ENCODE measurements at regions not wholly inside any gene's neighbourhood (a gene's known extent, or its start where the extent isn't known, plus 50 kb on each side); places are given as distances from the start of the nearest gene placed in this dataset.

DNA sequence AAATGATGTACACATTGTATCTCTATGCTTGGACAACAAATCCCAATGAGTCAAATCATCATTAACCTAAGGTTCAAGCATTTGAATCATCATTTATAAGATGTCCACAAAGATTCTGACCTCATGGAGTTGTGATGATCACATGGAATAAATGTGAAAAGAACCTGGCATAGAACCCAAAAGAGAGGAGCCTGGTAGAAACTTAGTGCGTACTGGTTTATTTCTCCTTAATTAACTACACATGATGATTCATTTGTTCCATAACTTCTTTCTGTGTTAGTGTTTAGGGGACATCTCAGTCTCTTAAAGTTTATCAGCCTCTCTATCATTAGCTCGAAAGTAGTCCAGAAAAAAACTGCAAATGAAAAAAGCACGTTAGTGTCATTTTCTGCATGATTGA lies 411.6 kb downstream of the BRINP1 start:
- CTCF ChIA-PET, result no interaction called here
- H3K4me3 ChIP-seq (ENCODE audit: low read depth, low read length), result no peak overlapping the region
- H3K36me3 ChIP-seq (ENCODE audit: control insufficient read depth in 2 of 2, insufficient read depth in 1 of 2, low read length in 2 of 2), result no peaks in the 10 kb centered on the region
- TF ChIP-seq YY2 (tag by site-specific recombination; IDR thresholded peaks at IDR 0.05), result no peak
- TF ChIP-seq, protein P1, sequence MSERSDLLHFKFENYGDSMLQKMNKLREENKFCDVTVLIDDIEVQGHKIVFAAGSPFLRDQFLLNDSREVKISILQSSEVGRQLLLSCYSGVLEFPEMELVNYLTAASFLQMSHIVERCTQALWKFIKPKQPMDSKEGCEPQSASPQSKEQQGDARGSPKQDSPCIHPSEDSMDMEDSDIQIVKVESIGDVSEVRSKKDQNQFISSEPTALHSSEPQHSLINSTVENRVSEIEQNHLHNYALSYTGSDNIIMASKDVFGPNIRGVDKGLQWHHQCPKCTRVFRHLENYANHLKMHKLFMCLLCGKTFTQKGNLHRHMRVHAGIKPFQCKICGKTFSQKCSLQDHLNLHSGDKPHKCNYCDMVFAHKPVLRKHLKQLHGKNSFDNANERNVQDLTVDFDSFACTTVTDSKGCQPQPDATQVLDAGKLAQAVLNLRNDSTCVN (tag by site-specific recombination; optimal IDR thresholded peaks at IDR 0.05), result no peak
- TF ChIP-seq, protein P2, sequence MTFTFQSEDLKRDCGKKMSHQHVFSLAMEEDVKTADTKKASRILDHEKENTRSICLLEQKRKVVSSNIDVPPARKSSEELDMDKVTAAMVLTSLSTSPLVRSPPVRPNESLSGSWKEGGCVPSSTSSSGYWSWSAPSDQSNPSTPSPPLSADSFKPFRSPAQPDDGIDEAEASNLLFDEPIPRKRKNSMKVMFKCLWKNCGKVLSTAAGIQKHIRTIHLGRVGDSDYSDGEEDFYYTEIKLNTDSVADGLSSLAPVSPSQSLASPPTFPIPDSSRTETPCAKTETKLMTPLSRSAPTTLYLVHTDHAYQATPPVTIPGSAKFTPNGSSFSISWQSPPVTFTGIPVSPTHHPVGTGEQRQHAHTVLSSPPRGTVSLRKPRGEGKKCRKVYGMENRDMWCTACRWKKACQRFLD (tag by site-specific recombination; IDR thresholded peaks at IDR 0.05), result no peak
- TF ChIP-seq ZNF426 (tag by site-specific recombination; IDR thresholded peaks at IDR 0.05), result no peak
- TF ChIP-seq ZNF677 (tag by site-specific recombination; IDR thresholded peaks at IDR 0.05), result no peak
- POLR2A ChIA-PET, result no interaction called here
- H3K9me3 ChIP-seq (ENCODE audit: control insufficient read depth, insufficient read depth, low read depth, low read length), result no peaks in the 10 kb centered on the region
- H3K27ac ChIP-seq (ENCODE audit: extremely low read depth, low read depth, low read length), result no peak overlapping the region
- H3K4me1 ChIP-seq (ENCODE audit: control insufficient read depth, insufficient read depth, low read length), result no peaks in the 10 kb centered on the region

DNA sequence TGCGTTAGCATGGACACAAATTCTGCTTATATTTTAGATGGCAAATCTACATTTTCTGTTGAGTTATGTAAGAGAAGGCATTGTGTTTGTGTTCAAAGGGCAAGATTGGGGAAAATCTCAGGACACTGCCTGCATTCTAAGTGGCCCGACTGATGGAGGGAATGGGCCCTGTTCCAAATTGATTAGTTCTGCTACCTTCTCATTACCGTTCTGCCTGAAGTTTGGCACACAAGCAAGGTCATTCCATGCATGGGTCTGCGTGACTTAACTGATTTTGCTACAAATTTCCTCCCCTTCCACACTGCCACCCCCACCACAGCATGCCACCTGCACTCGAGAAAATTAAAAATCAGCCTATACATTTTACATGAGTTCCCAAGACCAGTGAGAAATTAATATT lies 409.9 kb downstream of the BRINP1 start:
- H3K4me1 ChIP-seq (ENCODE audit: control insufficient read depth, insufficient read depth, low read length), result no peaks in the 10 kb centered on the region
- ChIA-PET POLR2A (no interaction called here), CTCF (no interaction called here)
- H3K9me3 ChIP-seq (ENCODE audit: control insufficient read depth, insufficient read depth, low read depth, low read length), result no peaks in the 10 kb centered on the region
- no peak overlapping the region for H3K27ac ChIP-seq (ENCODE audit: extremely low read depth, low read depth, low read length)
- no peak overlapping the region for H3K4me3 ChIP-seq (ENCODE audit: low read depth, low read length)
- TF ChIP-seq SETDB1 (IDR thresholded peaks at IDR 0.05; ENCODE audit: insufficient read length, low read length), result no peak
- no peak for TF ChIP-seq ZFP3 (tag by site-specific recombination; IDR thresholded peaks at IDR 0.05; ENCODE audit: low read depth)
- no peak for TF ChIP-seq FEZF1 (tag by site-specific recombination; IDR thresholded peaks at IDR 0.05)
- TF ChIP-seq, protein P3, sequence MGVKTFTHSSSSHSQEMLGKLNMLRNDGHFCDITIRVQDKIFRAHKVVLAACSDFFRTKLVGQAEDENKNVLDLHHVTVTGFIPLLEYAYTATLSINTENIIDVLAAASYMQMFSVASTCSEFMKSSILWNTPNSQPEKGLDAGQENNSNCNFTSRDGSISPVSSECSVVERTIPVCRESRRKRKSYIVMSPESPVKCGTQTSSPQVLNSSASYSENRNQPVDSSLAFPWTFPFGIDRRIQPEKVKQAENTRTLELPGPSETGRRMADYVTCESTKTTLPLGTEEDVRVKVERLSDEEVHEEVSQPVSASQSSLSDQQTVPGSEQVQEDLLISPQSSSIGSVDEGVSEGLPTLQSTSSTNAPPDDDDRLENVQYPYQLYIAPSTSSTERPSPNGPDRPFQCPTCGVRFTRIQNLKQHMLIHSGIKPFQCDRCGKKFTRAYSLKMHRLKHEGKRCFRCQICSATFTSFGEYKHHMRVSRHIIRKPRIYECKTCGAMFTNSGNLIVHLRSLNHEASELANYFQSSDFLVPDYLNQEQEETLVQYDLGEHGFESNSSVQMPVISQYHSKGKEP (tag by site-specific recombination; IDR thresholded peaks at IDR 0.05), result no peak
- TF ChIP-seq, protein P4, sequence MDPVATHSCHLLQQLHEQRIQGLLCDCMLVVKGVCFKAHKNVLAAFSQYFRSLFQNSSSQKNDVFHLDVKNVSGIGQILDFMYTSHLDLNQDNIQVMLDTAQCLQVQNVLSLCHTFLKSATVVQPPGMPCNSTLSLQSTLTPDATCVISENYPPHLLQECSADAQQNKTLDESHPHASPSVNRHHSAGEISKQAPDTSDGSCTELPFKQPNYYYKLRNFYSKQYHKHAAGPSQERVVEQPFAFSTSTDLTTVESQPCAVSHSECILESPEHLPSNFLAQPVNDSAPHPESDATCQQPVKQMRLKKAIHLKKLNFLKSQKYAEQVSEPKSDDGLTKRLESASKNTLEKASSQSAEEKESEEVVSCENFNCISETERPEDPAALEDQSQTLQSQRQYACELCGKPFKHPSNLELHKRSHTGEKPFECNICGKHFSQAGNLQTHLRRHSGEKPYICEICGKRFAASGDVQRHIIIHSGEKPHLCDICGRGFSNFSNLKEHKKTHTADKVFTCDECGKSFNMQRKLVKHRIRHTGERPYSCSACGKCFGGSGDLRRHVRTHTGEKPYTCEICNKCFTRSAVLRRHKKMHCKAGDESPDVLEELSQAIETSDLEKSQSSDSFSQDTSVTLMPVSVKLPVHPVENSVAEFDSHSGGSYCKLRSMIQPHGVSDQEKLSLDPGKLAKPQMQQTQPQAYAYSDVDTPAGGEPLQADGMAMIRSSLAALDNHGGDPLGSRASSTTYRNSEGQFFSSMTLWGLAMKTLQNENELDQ (tag by site-specific recombination; IDR thresholded peaks at IDR 0.05; ENCODE audit: low read depth), result no peak
- TF ChIP-seq ZNF112 (tag by site-specific recombination; IDR thresholded peaks at IDR 0.05), result no peak
- no peak for TF ChIP-seq ZFP69B (tag by site-specific recombination; IDR thresholded peaks at IDR 0.05)
- TF ChIP-seq, protein P5, sequence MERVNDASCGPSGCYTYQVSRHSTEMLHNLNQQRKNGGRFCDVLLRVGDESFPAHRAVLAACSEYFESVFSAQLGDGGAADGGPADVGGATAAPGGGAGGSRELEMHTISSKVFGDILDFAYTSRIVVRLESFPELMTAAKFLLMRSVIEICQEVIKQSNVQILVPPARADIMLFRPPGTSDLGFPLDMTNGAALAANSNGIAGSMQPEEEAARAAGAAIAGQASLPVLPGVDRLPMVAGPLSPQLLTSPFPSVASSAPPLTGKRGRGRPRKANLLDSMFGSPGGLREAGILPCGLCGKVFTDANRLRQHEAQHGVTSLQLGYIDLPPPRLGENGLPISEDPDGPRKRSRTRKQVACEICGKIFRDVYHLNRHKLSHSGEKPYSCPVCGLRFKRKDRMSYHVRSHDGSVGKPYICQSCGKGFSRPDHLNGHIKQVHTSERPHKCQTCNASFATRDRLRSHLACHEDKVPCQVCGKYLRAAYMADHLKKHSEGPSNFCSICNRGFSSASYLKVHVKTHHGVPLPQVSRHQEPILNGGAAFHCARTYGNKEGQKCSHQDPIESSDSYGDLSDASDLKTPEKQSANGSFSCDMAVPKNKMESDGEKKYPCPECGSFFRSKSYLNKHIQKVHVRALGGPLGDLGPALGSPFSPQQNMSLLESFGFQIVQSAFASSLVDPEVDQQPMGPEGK (tag by site-specific recombination; IDR thresholded peaks at IDR 0.05), result no peak
- TF ChIP-seq BCL11A (tag by site-specific recombination; IDR thresholded peaks at IDR 0.05; ENCODE audit: low read depth), result no peak
- no peak for TF ChIP-seq ZBTB48 (tag by site-specific recombination; IDR thresholded peaks at IDR 0.05)
- no peak for TF ChIP-seq ZNF202 (tag by site-specific recombination; IDR thresholded peaks at IDR 0.05; ENCODE audit: borderline replicate concordance)
- TF ChIP-seq ZNF354C (tag by site-specific recombination; IDR thresholded peaks at IDR 0.05; ENCODE audit: borderline replicate concordance, low read depth), result no peak
- TF ChIP-seq ZNF548 (tag by site-specific recombination; IDR thresholded peaks at IDR 0.05), result no peak
- no peak for TF ChIP-seq ZNF518A (tag by site-specific recombination; conservative IDR thresholded peaks at IDR 0.05; ENCODE audit: low read depth)
- H3K36me3 ChIP-seq (ENCODE audit: control insufficient read depth in 2 of 2, insufficient read depth in 1 of 2, low read length in 2 of 2), result no peaks in the 10 kb centered on the region

All from HEK293 (cell line).